HepG2 (cell line): ENCODE measurements at regions not wholly inside any gene's neighbourhood (a gene's known extent, or its start where the extent isn't known, plus 50 kb on each side); places are given as distances from the start of the nearest gene placed in this dataset.

Experiments used
- JARID2 ChIP-seq: sonication (generic); formaldehyde crosslinking; IDR thresholded peaks from 2 replicates; pipeline ENCODE4 v1.8.1; 2023; ENCODE audit warnings: missing genetic modification reagents, inconsistent platforms; ENCODE audit not compliant: insufficient replicate concordance
- NFIC ChIP-seq: IDR thresholded peaks from 2 replicates; pipeline ENCODE4 v1.6.1; 2012; ENCODE audit warnings: mild to moderate bottlenecking, low read length, inconsistent platforms
- NR2C2 ChIP-seq: sonication (generic); formaldehyde crosslinking; IDR thresholded peaks from 2 replicates; pipeline ENCODE4 v1.4.0; 2020; ENCODE audit warnings: missing genetic modification reagents, mild to moderate bottlenecking, moderate library complexity, borderline replicate concordance
- POLR2A ChIP-seq, 2 experiments: IDR thresholded peaks; 2 replicates each; pipeline ENCODE4 v1.6.1; 2011; ENCODE audit warnings: low read depth in 2 of 2, low read length in 2 of 2, mild to moderate bottlenecking in 1 of 2, moderate library complexity in 1 of 2; ENCODE audit not compliant: insufficient read depth in 1 of 2
- POLR2AphosphoS5 ChIP-seq: IDR thresholded peaks from 2 replicates; pipeline ENCODE4 v1.6.1; 2012; ENCODE audit warnings: low read depth, low read length
- USF2 ChIP-seq, 2 experiments: sonication (generic) in 1 of 2; formaldehyde crosslinking in 1 of 2; IDR thresholded peaks; 2 replicates each; pipeline versions ENCODE4 v1.5.1 to v1.6.1; 2011 to 2020; ENCODE audit warnings: borderline replicate concordance in 1 of 2, low read depth in 1 of 2, low read length in 1 of 2, mild to moderate bottlenecking in 1 of 2, missing genetic modification reagents in 1 of 2, moderate library complexity in 1 of 2
- ZBTB40 ChIP-seq, 2 experiments: fragments of 450-650 bp in 1 of 2; sonication (generic) in 1 of 2; formaldehyde crosslinking in 1 of 2; IDR thresholded peaks; 2 replicates each; pipeline versions ENCODE4 v1.6.1 to v1.8.0; 2016 to 2022; ENCODE audit warnings: antibody characterized with exemption in 1 of 2, mild to moderate bottlenecking in 1 of 2, missing genetic modification reagents in 1 of 2
- ZNF589 ChIP-seq: sonication (generic); formaldehyde crosslinking; conservative IDR thresholded peaks from 2 replicates; pipeline ENCODE4 v1.8.0; 2022; ENCODE audit warnings: mild to moderate bottlenecking, moderate library complexity, missing genetic modification reagents
- ZSCAN12 ChIP-seq: sonication (generic); formaldehyde crosslinking; IDR thresholded peaks from 2 replicates; pipeline ENCODE4 v1.9.0; 2021; ENCODE audit warnings: mild to moderate bottlenecking, missing genetic modification reagents

- TF ChIP-seq ZSCAN12 (no peak), ZBTB40 (IDR thresholded peaks at IDR 0.05) (no peak), ZBTB40 (CRISPR knock-in tag; IDR thresholded peaks at IDR 0.05) (no peak), POLR2A (IDR thresholded peaks at IDR 0.05; ENCODE audit: insufficient read depth in 1 of 2, low read depth in 2 of 2, low read length in 2 of 2) (no peak), JARID2 (no peak), NFIC (no peak), NR2C2 (no peak), POLR2AphosphoS5 (no peak), ZNF589 (CRISPR knock-in tag) (no peak), USF2 (IDR thresholded peaks at IDR 0.05; ENCODE audit: low read depth, low read length) (no peak), USF2 (CRISPR knock-in tag; IDR thresholded peaks at IDR 0.05; ENCODE audit: borderline replicate concordance) (no peak)
Observed at GRCh38 chr9:69985971-69986370, 57.7 kb upstream of the MAMDC2 start.
